SJSA1 (cell line): ENCODE measurements at regions not wholly inside any gene's neighbourhood (a gene's known extent, or its start where the extent isn't known, plus 50 kb on each side); places are given as distances from the start of the nearest gene placed in this dataset.
"Not testable (repeated sequence)": the region's sequence is repeated elsewhere in the genome, so short reads cannot be mapped to it uniquely, and the experiment has no call there.

Experiments
- DNase-seq, 2 experiments: peaks; one replicate each; pipeline ENCODE4 v3.0.0-alpha.2; 2015 to 2020; ENCODE audit warnings: low spot score in 2 of 2, low read depth in 1 of 2
- H3K27ac ChIP-seq: fragments of 250-450 bp; sonication (Bioruptor Pico); 2 replicates; pipeline ENCODE4 v1.5.1; 2020; ENCODE audit warnings: mild to moderate bottlenecking, moderate library complexity
- H3K27me3 ChIP-seq: fragments of 250-450 bp; sonication (Bioruptor Pico); replicated peaks from 2 replicates; pipeline ENCODE4 v1.5.1; 2020; ENCODE audit warnings: mild to moderate bottlenecking, moderate library complexity
- H3K36me3 ChIP-seq: fragments of 250-450 bp; sonication (Bioruptor Pico); 2 replicates; pipeline ENCODE4 v1.5.1; 2020; ENCODE audit warnings: mild to moderate bottlenecking
- H3K4me1 ChIP-seq: fragments of 250-450 bp; sonication (Bioruptor Pico); replicated peaks from 2 replicates; pipeline ENCODE4 v1.6.1; 2021; ENCODE audit warnings: mild to moderate bottlenecking
- H3K4me3 ChIP-seq: fragments of 250-450 bp; sonication (Bioruptor Pico); 2 replicates; pipeline ENCODE4 v1.5.1; 2020; ENCODE audit warnings: mild to moderate bottlenecking
- H3K9me3 ChIP-seq: fragments of 250-450 bp; sonication (Bioruptor Pico); replicated peaks from 2 replicates; pipeline ENCODE4 v1.5.1; 2020; ENCODE audit warnings: mild to moderate bottlenecking

DNA sequence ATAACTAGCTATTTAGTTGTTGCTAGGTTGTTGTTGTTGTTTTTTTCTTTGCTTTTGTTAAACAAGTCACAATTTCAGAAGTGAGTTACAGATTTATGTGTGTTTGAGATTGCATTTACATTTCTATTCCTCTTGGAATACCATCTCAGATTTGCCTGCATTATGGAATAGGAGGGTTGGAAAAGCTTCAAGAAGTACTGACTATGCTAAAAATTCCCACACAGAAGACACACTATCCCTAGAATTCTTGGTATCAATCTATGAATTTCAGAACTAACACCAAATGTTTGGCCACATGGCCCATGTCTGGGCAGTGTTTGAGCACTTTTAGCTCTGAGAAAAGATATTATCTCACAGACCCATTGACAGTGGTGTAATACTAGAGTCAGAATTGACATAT is 249.9 kb upstream of the NPVF start:
- H3K4me3 ChIP-seq, result not testable (repeated sequence)

GRCh38 chr7:25478925-25479324 is 250.6 kb upstream of the NPVF start:
- Histone ChIP-seq H3K9me3 (no peaks in the 10 kb centered on the region), H3K36me3 (no peaks in the 10 kb centered on the region), H3K27me3 (no peaks in the 10 kb centered on the region), H3K4me3 (no peak overlapping the region), H3K4me1 (no peaks in the 10 kb centered on the region), H3K27ac (no peak overlapping the region)
- DNase-seq, result no peak

More for the DNA sequence above, 249.9 kb upstream of the NPVF start:
- not testable (repeated sequence) for H3K36me3 ChIP-seq, H3K27ac ChIP-seq, H3K9me3 ChIP-seq, DNase-seq, H3K27me3 ChIP-seq, H3K4me1 ChIP-seq

- Histone ChIP-seq H3K4me1 (no peaks in the 10 kb centered on the region), H3K27me3 (no peaks in the 10 kb centered on the region), H3K4me3 (no peak overlapping the region), H3K9me3 (no peaks in the 10 kb centered on the region), H3K27ac (no peak overlapping the region), H3K36me3 (no peaks in the 10 kb centered on the region)
- no peak for DNase-seq
Observed at GRCh38 chr7:25481891-25482290, 253.6 kb upstream of the NPVF start.

GRCh38 chr7:25482631-25483030 is 254.3 kb upstream of the NPVF start:
- H3K27ac ChIP-seq, result no peak overlapping the region
- H3K4me1 ChIP-seq, result no peaks in the 10 kb centered on the region
- no peak for DNase-seq
- no peaks in the 10 kb centered on the region for H3K27me3 ChIP-seq
- H3K36me3 ChIP-seq, result no peaks in the 10 kb centered on the region
- H3K9me3 ChIP-seq, result no peaks in the 10 kb centered on the region
- no peak overlapping the region for H3K4me3 ChIP-seq

- Histone ChIP-seq H3K27me3 (no peaks in the 10 kb centered on the region), H3K27ac (no peak overlapping the region), H3K4me1 (no peaks in the 10 kb centered on the region), H3K36me3 (no peaks in the 10 kb centered on the region), H3K4me3 (no peak overlapping the region), H3K9me3 (no peaks in the 10 kb centered on the region)
- no peak for DNase-seq
Observed at GRCh38 chr7:25485026-25485425, 256.7 kb upstream of the NPVF start.

DNA sequence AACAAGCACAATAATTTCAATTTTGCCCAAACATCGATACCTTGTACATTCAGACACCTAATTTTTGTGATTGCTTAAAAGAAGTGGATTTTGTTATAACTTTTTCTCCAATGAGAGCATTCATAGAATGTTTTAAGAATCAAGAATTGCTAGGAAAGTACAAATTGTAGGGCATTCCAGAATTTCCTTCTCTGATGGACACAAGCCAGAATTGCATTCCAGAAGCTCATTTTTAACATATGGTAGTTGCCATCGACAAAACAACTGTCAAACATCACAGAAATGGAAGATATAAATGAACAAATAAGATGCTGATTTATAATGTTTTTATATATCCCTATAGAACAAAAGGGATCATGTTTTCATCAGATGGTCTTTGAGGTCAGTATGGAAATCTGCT is 258.4 kb upstream of the NPVF start:
- H3K27ac ChIP-seq, result no peak overlapping the region
- no peaks in the 10 kb centered on the region for H3K27me3 ChIP-seq
- no peak overlapping the region for H3K4me3 ChIP-seq
- no peaks in the 10 kb centered on the region for H3K9me3 ChIP-seq
- H3K36me3 ChIP-seq, result no peaks in the 10 kb centered on the region
- no peaks in the 10 kb centered on the region for H3K4me1 ChIP-seq
- no peak for DNase-seq

- no peak for DNase-seq
- Histone ChIP-seq H3K27me3 (peaks cover 4% of the 10 kb centered on the region; the same call in 1 of the 2 replicates), H3K27ac (no peak overlapping the region), H3K4me1 (no peaks in the 10 kb centered on the region), H3K4me3 (no peak overlapping the region), H3K9me3 (no peaks in the 10 kb centered on the region), H3K36me3 (no peaks in the 10 kb centered on the region)
Observed at GRCh38 chr7:25493805-25494366, 265.6 kb upstream of the NPVF start.

- H3K4me1 ChIP-seq, result no peaks in the 10 kb centered on the region
- no peak overlapping the region for H3K4me3 ChIP-seq
- H3K27ac ChIP-seq, result no peak overlapping the region
- peaks cover 4% of the 10 kb centered on the region; the same call in 1 of the 2 replicates for H3K27me3 ChIP-seq
- H3K9me3 ChIP-seq, result no peaks in the 10 kb centered on the region
- no peaks in the 10 kb centered on the region for H3K36me3 ChIP-seq
- no peak for DNase-seq
Observed at GRCh38 chr7:25494896-25495295, 266.6 kb upstream of the NPVF start.

- H3K4me3 ChIP-seq, result no peak overlapping the region
- H3K36me3 ChIP-seq, result no peaks in the 10 kb centered on the region
- no peaks in the 10 kb centered on the region for H3K4me1 ChIP-seq
- H3K27me3 ChIP-seq, result peaks cover 4% of the 10 kb centered on the region; the same call in 1 of the 2 replicates
- DNase-seq, result no peak
- no peaks in the 10 kb centered on the region for H3K9me3 ChIP-seq
- no peak overlapping the region for H3K27ac ChIP-seq
Observed at GRCh38 chr7:25495342-25496250, 267.3 kb upstream of the NPVF start.

- no peak overlapping the region for H3K4me3 ChIP-seq
- peaks cover 4% of the 10 kb centered on the region; the same call in 1 of the 2 replicates for H3K27me3 ChIP-seq
- no peak overlapping the region for H3K27ac ChIP-seq
- H3K9me3 ChIP-seq, result no peaks in the 10 kb centered on the region
- H3K4me1 ChIP-seq, result no peaks in the 10 kb centered on the region
- H3K36me3 ChIP-seq, result no peaks in the 10 kb centered on the region
- DNase-seq, result no peak
Observed at GRCh38 chr7:25496476-25497368, 268.4 kb upstream of the NPVF start.

DNA sequence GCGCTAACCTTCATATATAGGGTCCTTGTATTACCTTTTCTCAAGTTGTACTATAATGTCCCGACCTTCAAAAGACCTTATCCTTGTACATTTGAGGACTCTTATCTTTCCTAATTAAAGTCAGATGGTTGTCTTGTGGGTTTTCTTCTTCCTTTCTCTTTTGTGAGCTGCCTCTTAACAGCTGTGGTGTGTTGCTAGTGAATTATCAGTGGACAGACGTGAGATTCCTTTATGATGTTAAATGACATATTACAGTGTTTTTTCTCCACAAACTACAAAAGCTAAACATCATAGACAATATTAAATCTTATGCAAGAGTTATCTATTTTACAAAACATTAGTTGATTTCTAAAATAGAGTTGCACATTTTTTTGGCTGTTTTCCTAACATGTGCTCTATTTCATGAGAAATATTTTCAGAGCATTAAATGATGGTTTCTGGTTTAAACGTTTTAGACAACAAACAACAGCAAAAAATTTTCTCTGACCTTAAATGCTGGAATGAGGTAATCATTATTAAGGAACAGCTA is 272.2 kb upstream of the NPVF start:
- H3K36me3 ChIP-seq, result no peaks in the 10 kb centered on the region
- DNase-seq, result no peak
- no peaks in the 10 kb centered on the region for H3K4me1 ChIP-seq
- H3K4me3 ChIP-seq, result no peak overlapping the region
- H3K9me3 ChIP-seq, result no peaks in the 10 kb centered on the region
- H3K27ac ChIP-seq, result no peak overlapping the region
- no peaks in the 10 kb centered on the region; the same call in 1 of the 2 replicates for H3K27me3 ChIP-seq

DNA sequence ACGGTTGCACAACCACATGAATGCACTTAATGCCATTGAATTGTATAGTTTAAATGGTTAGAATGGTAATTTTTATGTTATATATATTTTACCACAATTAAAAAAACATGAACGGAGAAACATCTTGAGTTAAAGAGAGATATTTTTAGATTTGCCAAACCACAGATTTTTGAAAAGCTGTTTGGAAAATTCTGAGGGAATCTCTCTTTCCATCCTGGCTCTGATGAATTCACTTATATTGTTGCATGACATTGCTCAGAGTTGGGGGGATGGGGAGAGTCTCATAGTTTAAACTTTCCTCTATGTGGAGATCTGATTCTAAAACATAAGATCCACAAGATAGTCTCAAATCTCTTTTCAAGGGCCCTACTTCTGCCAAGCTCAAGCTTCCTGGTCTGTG is 275.0 kb upstream of the NPVF start:
- no peak overlapping the region for H3K4me3 ChIP-seq
- H3K36me3 ChIP-seq, result no peaks in the 10 kb centered on the region
- H3K4me1 ChIP-seq, result no peaks in the 10 kb centered on the region
- no peak overlapping the region for H3K27ac ChIP-seq
- no peaks in the 10 kb centered on the region; the same call in 1 of the 2 replicates for H3K27me3 ChIP-seq
- no peak for DNase-seq
- H3K9me3 ChIP-seq, result no peaks in the 10 kb centered on the region

DNA sequence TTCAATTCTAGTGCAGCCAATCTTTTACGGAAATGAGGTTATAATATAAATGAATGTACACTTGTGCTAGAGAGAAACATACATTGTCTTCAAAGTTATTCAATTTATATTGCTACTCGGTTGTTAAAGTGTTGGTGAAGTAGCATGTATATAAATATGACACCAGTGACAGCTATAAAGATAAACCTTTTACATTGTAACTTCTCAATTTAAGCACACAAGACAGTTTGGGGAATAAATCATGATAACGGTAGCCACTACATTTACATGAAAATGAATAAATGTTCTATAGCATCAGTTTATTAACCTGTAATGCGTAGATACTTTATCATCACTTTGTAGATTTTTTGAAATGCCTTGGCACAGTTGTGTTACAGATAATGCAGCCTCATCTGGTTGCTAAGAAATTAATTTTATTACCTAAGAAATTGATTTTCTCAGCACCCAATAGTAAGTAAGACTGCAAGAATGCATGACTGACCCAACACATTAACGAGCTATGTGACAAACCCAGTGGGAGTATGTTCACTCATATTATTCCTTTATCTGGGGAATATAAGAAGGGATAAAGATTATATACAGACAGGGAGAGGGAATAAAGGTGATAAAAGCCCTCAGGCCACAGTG is 283.9 kb upstream of the NPVF start:
- no peaks in the 10 kb centered on the region for H3K9me3 ChIP-seq
- no peak for DNase-seq
- H3K36me3 ChIP-seq, result no peaks in the 10 kb centered on the region
- H3K4me1 ChIP-seq, result no peaks in the 10 kb centered on the region
- H3K4me3 ChIP-seq, result no peak overlapping the region
- no peaks in the 10 kb centered on the region for H3K27me3 ChIP-seq
- H3K27ac ChIP-seq, result no peak overlapping the region
